HEK293T (cell line): ENCODE measurements at regions not wholly inside any gene's neighbourhood (a gene's known extent, or its start where the extent isn't known, plus 50 kb on each side); places are given as distances from the start of the nearest gene placed in this dataset.

Experiments used
- CTCF ChIA-PET: fragments of 350-600 bp; formaldehyde crosslinking; extraction: SDS; loops from one replicate; lab custom pipeline; 2021; ENCODE audit warnings: antibody characterized with exemption, inconsistent platforms; lab: Yijun Ruan, JAX
- POLR2A ChIA-PET: fragments of 350-600 bp; formaldehyde crosslinking; extraction: SDS; loops from one replicate; lab custom pipeline; 2020; ENCODE audit warnings: antibody characterized with exemption, inconsistent platforms; lab: Yijun Ruan, JAX
- DNase-seq: peaks from one replicate; pipeline ENCODE4 v3.0.0; 2012; ENCODE audit warnings: mixed read lengths; ENCODE audit errors: extremely low spot score
- ARNT ChIP-seq: fragments of 450-650 bp; IDR thresholded peaks from 2 replicates; pipeline ENCODE4 v1.6.1; 2017; ENCODE audit warnings: mild to moderate bottlenecking
- BHLHE40 ChIP-seq: fragments of 450-650 bp; IDR thresholded peaks from 2 replicates; pipeline ENCODE4 v1.6.1; 2016; ENCODE audit warnings: mild to moderate bottlenecking, moderate library complexity, borderline replicate concordance
- CTBP1 ChIP-seq: fragments of 450-650 bp; IDR thresholded peaks from 2 replicates; pipeline ENCODE4 v1.6.1; 2016; ENCODE audit warnings: borderline replicate concordance
- ELF4 ChIP-seq: fragments of 450-650 bp; IDR thresholded peaks from 2 replicates; pipeline ENCODE4 v1.6.1; 2017; ENCODE audit warnings: antibody characterized with exemption
- FOXA1 ChIP-seq: fragments of 450-650 bp; IDR thresholded peaks from 2 replicates; pipeline ENCODE4 v1.6.1; 2016; ENCODE audit warnings: mild to moderate bottlenecking
- FOXK2 ChIP-seq: fragments of 450-650 bp; IDR thresholded peaks from 2 replicates; pipeline ENCODE4 v1.6.1; 2016; ENCODE audit warnings: mild to moderate bottlenecking
- FOXM1 ChIP-seq: fragments of 450-650 bp; IDR thresholded peaks from 2 replicates; pipeline ENCODE4 v1.6.1; 2017; ENCODE audit warnings: mild to moderate bottlenecking, borderline replicate concordance
- HDGF ChIP-seq: fragments of 450-650 bp; IDR thresholded peaks from 2 replicates; pipeline ENCODE4 v1.6.1; 2017; ENCODE audit warnings: antibody characterized with exemption, borderline replicate concordance
- L3MBTL2 ChIP-seq: fragments of 450-650 bp; conservative IDR thresholded peaks from 2 replicates; pipeline ENCODE4 v1.6.1; 2016; ENCODE audit warnings: mild to moderate bottlenecking
- LEF1 ChIP-seq: fragments of 450-650 bp; IDR thresholded peaks from 2 replicates; pipeline ENCODE4 v1.6.1; 2017; ENCODE audit warnings: mild to moderate bottlenecking, borderline replicate concordance
- NFRKB ChIP-seq: fragments of 450-650 bp; IDR thresholded peaks from 2 replicates; pipeline ENCODE4 v1.6.1; 2016; ENCODE audit warnings: mild to moderate bottlenecking, moderate library complexity
- SP1 ChIP-seq: fragments of 450-650 bp; IDR thresholded peaks from 2 replicates; pipeline ENCODE4 v1.6.1; 2017
- SUZ12 ChIP-seq: fragments of 450-650 bp; IDR thresholded peaks from 2 replicates; pipeline ENCODE4 v1.6.1; 2016; ENCODE audit warnings: mild to moderate bottlenecking
- TARDBP ChIP-seq: fragments of 450-650 bp; IDR thresholded peaks from 2 replicates; pipeline ENCODE4 v1.6.1; 2016
- ZNF384 ChIP-seq: fragments of 450-650 bp; IDR thresholded peaks from 2 replicates; pipeline ENCODE4 v1.6.1; 2016
- TF ChIP-seq, protein P1 (sequence below): fragments of 450-650 bp; IDR thresholded peaks from 2 replicates; pipeline ENCODE4 v1.6.1; 2016

DNA sequence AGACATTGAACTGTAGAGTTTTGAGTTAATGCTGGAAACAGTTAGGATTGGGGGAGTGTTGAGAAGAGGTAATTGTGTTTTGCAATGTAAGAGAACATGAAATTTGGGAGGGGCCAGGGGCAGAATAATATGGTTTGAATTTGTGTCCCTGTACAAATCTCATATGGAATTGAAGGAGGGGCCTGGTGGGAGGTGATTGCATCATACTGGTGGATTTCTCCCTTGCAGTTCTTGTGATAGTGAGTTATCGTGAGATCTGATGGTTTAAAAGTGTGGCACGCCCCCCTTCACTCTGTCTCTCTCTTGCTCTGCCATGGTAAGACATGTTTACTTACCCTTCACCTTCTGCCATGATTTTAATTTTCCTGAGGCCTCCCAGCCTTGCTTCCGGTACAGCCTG, 876.0 kb upstream of the FBXO33 start:
- ChIA-PET CTCF (interaction anchor here (0.6 kb wide), 1 partner anchor 110 kb away, joined by 3 read pairs; no protein-coding TSS in a partner anchor), POLR2A (no interaction called here)
- TF ChIP-seq ELF4 (no peak), HDGF (no peak), SP1 (no peak), FOXK2 (no peak), NFRKB (no peak), L3MBTL2 (no peak), LEF1 (no peak), BHLHE40 (no peak), SUZ12 (no peak), ZNF384 (no peak), ARNT (no peak), FOXM1 (no peak), FOXA1 (no peak), CTBP1 (no peak)
- TF ChIP-seq, protein P1, sequence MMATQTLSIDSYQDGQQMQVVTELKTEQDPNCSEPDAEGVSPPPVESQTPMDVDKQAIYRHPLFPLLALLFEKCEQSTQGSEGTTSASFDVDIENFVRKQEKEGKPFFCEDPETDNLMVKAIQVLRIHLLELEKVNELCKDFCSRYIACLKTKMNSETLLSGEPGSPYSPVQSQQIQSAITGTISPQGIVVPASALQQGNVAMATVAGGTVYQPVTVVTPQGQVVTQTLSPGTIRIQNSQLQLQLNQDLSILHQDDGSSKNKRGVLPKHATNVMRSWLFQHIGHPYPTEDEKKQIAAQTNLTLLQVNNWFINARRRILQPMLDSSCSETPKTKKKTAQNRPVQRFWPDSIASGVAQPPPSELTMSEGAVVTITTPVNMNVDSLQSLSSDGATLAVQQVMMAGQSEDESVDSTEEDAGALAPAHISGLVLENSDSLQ: no peak
- DNase-seq: no peak

DNA sequence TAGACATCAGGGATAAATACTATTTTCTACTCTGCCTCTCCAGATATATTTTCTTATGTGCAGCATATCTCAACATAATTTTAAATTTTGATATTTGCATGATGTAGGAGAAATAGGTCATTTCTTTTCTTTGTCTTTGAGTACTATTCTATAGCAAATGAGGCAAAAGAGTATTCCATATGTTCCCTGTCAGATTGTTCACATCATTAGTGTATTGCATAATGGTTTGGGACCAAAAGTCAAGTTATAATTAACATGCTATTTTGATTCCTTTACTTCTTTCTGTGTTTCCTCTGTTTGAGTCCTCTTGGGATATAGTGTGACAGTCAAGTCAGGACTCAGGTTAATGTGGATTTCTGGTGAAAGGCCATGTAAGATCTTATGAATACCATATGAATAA, 864.6 kb upstream of the FBXO33 start:
- ChIA-PET POLR2A (no interaction called here), CTCF (no interaction called here)
- no peak for TF ChIP-seq FOXK2
- no peak for TF ChIP-seq L3MBTL2
- TF ChIP-seq TARDBP: no peak
- no peak for TF ChIP-seq SP1
- no peak for TF ChIP-seq NFRKB
- TF ChIP-seq HDGF: no peak
- no peak for TF ChIP-seq SUZ12
- no peak for TF ChIP-seq BHLHE40
- TF ChIP-seq, protein P1: no peak
- no peak for TF ChIP-seq FOXM1
- TF ChIP-seq FOXA1: no peak
- TF ChIP-seq CTBP1: no peak
- no peak for TF ChIP-seq LEF1
- TF ChIP-seq ELF4: no peak
- no peak for TF ChIP-seq ZNF384
- DNase-seq: no peak

DNA sequence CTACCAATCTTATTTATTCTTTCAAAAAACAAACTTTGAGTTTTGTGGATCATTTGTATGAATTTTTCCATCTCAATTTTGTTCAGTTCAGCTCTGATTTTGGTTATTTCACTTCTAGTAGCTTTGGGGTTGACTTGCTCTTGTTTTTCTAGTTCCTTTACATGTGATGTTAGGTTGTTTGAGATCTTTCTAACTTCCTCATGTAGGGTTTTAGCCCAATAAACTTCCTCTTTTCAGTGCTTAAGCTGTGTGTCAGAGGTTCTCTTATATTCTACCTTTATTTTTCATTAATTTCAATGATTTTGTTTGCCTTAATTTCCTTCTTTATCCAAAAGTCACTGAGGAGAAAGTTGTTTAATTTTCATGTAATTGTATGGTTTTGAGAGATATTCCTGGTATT, 860.4 kb upstream of the FBXO33 start:
- POLR2A ChIA-PET: no interaction called here

DNA sequence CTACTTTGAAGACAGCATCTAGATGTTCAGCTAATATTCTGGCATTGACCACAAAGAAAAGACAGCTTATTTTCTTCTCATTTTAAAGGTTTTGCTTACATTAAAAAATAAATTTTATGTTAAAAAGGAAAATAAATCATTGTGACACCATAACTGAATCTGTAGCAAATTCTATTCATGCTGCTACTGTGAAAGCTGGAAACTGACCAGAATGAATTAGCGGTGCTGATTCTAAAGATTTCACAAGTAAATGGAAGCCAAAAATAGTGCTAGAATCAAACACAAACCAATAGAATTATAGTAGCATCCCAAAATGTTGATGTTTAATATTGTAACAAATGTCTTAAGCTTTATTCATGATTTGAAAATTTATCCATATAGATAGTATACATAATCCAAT, 850.0 kb upstream of the FBXO33 start:
- ChIA-PET POLR2A (no interaction called here), CTCF (no interaction called here)
- TF ChIP-seq BHLHE40 (no peak), TARDBP (no peak), FOXM1 (no peak), ZNF384 (no peak), ELF4 (no peak), FOXA1 (no peak), L3MBTL2 (no peak), CTBP1 (no peak), NFRKB (no peak), SUZ12 (no peak), LEF1 (no peak), HDGF (no peak)
- TF ChIP-seq, protein P1: no peak
- DNase-seq: no peak

More for the DNA sequence above, 860.4 kb upstream of the FBXO33 start:
- CTCF ChIA-PET: no interaction called here
- TF ChIP-seq TARDBP (no peak), ZNF384 (no peak), SP1 (no peak), CTBP1 (no peak), HDGF (no peak), ELF4 (no peak), L3MBTL2 (no peak), LEF1 (no peak), FOXK2 (no peak), SUZ12 (no peak), FOXA1 (no peak), FOXM1 (no peak), NFRKB (no peak)
- no peak for DNase-seq

DNA sequence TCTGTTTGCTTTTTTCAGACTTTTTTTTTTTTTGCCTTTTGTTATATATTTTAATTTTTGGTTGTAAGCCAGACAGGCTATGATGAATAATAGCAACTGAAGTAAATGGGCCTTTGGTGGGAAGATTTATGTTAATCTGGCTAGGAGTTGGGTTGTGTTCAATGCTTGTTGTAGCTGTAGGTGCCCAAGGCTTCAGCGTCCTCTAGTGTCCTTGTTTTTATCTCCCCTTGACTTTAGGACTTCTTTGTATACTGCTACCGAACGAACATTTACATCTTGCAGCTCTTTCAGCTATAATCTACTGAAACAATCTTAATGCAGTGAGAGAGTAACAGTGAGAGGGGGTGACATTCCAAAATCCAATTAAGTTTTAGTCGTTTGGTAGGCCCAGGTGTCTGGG, 848.4 kb upstream of the FBXO33 start:
- CTCF ChIA-PET: interaction anchor here (0.6 kb wide), 1 partner anchor 58 kb away, joined by 3 read pairs; no protein-coding TSS in a partner anchor
- no peak for DNase-seq
- POLR2A ChIA-PET: no interaction called here
- TF ChIP-seq, protein P1: no peak
- TF ChIP-seq BHLHE40 (no peak), ZNF384 (no peak), FOXM1 (no peak), SUZ12 (no peak), ELF4 (no peak)

DNA sequence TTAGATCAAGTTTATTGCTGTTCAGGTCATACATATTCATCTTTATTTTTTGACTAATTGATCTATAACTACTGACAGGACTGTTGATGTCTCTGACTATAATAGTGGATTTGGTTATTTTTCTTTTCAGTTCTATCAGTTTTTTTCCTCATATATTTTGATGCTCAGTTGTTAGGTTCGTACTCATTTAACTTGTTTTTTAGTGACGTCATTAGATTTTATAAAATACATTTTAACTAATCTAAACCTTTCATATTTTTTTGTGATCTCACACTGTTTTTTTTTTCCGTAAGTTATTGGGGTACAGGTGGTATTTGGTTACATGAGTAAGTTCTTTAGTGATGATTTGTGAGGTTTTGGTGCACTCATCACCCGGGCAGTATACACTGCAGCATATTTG, 841.2 kb upstream of the FBXO33 start:
- no peak for TF ChIP-seq HDGF
- no peak for TF ChIP-seq NFRKB
- no peak for TF ChIP-seq SP1
- no peak for TF ChIP-seq ELF4
- TF ChIP-seq ARNT: no peak
- no peak for TF ChIP-seq LEF1
- TF ChIP-seq CTBP1: no peak
- TF ChIP-seq L3MBTL2: no peak
- TF ChIP-seq FOXM1: no peak
- TF ChIP-seq, protein P1: no peak
- no peak for TF ChIP-seq ZNF384
- TF ChIP-seq SUZ12: no peak
- no peak for TF ChIP-seq FOXA1
- no peak for TF ChIP-seq BHLHE40
- no peak for TF ChIP-seq TARDBP
- TF ChIP-seq FOXK2: no peak
- DNase-seq: no peak
- CTCF ChIA-PET: no interaction called here
- POLR2A ChIA-PET: no interaction called here
